ENCODE measurements at regions not wholly inside any gene's neighbourhood (a gene's known extent, or its start where the extent isn't known, plus 50 kb on each side); places are given as distances from the start of the nearest gene placed in this dataset.

GRCh38 chr21:32190493-32191144 is 88.2 kb downstream of the MIS18A start:
- ChIA-PET POLR2A (no interaction called here), CTCF (interaction anchor here (0.6 kb wide), 1 partner anchor 56 kb away, joined by 4 read pairs; no protein-coding TSS in a partner anchor)
- TF ChIP-seq ZNF214 (tag by site-specific recombination; IDR thresholded peaks at IDR 0.05; ENCODE audit: borderline replicate concordance) (no peak), ZNF239 (tag by site-specific recombination; IDR thresholded peaks at IDR 0.05) (no peak), ZNF248 (tag by site-specific recombination; IDR thresholded peaks at IDR 0.05) (no peak), ZNF639 (tag by site-specific recombination; IDR thresholded peaks at IDR 0.05) (no peak), ZNF513 (tag by site-specific recombination; IDR thresholded peaks at IDR 0.05) (no peak), KLF10 (tag by site-specific recombination; IDR thresholded peaks at IDR 0.05) (no peak), SCRT1 (tag by site-specific recombination; IDR thresholded peaks at IDR 0.05; ENCODE audit: borderline replicate concordance) (no peak), ZFP3 (tag by site-specific recombination; IDR thresholded peaks at IDR 0.05; ENCODE audit: low read depth) (no peak)
- Histone ChIP-seq H3K27ac (ENCODE audit: extremely low read depth, low read depth, low read length) (no peak overlapping the region), H3K9me3 (ENCODE audit: control insufficient read depth, insufficient read depth, low read depth, low read length) (no peaks in the 10 kb centered on the region), H3K36me3 (ENCODE audit: control insufficient read depth in 2 of 2, insufficient read depth in 1 of 2, low read length in 2 of 2) (no peaks in the 10 kb centered on the region), H3K4me3 (ENCODE audit: low read depth, low read length) (no peak overlapping the region), H3K4me1 (ENCODE audit: control insufficient read depth, insufficient read depth, low read length) (no peaks in the 10 kb centered on the region)

GRCh38 chr21:32189688-32190483 is 89.0 kb downstream of the MIS18A start:
- CTCF ChIA-PET: interaction anchor here (0.6 to 0.9 kb wide), 3 partner anchors 14 to 353 kb away, joined by 3 to 4 read pairs (median 4); no protein-coding TSS in a partner anchor
- no peaks in the 10 kb centered on the region for H3K9me3 ChIP-seq (ENCODE audit: control insufficient read depth, insufficient read depth, low read depth, low read length)
- no peak overlapping the region for H3K27ac ChIP-seq (ENCODE audit: extremely low read depth, low read depth, low read length)
- no peak for TF ChIP-seq ZNF677 (tag by site-specific recombination; IDR thresholded peaks at IDR 0.05)
- no peak for TF ChIP-seq ZNF335 (tag by site-specific recombination; conservative IDR thresholded peaks at IDR 0.05)
- TF ChIP-seq ZNF747 (tag by site-specific recombination; IDR thresholded peaks at IDR 0.05): no peak
- no peak for TF ChIP-seq ZNF571 (tag by site-specific recombination; IDR thresholded peaks at IDR 0.05)
- TF ChIP-seq KLF1 (tag by site-specific recombination; IDR thresholded peaks at IDR 0.05): no peak
- TF ChIP-seq ZNF366 (tag by site-specific recombination; conservative IDR thresholded peaks at IDR 0.05): no peak
- no peak for TF ChIP-seq ZBTB20 (tag by site-specific recombination; IDR thresholded peaks at IDR 0.05)
- TF ChIP-seq ZNF398 (tag by site-specific recombination; IDR thresholded peaks at IDR 0.05): no peak
- no peak for TF ChIP-seq ZNF112 (tag by site-specific recombination; IDR thresholded peaks at IDR 0.05)
- TF ChIP-seq ZNF239 (tag by site-specific recombination; IDR thresholded peaks at IDR 0.05): no peak
- no peak for TF ChIP-seq HOXA7 (CRISPR knock-in tag; IDR thresholded peaks at IDR 0.05; ENCODE audit: borderline replicate concordance)
- no peaks in the 10 kb centered on the region for H3K36me3 ChIP-seq (ENCODE audit: control insufficient read depth in 2 of 2, insufficient read depth in 1 of 2, low read length in 2 of 2)
- H3K4me1 ChIP-seq (ENCODE audit: control insufficient read depth, insufficient read depth, low read length): no peaks in the 10 kb centered on the region
- POLR2A ChIA-PET: no interaction called here
- no peak overlapping the region for H3K4me3 ChIP-seq (ENCODE audit: low read depth, low read length)
